Heart right ventricle (tissue), 16 donors: ENCODE measurements at regions not wholly inside any gene's neighbourhood (a gene's known extent, or its start where the extent isn't known, plus 50 kb on each side); places are given as distances from the start of the nearest gene placed in this dataset.
A peak's percentile ranks its signal among the peaks of the same experiment; 100 is the strongest.

Source experiments
- ATAC-seq, 8 donors: fragments of 200-7000 bp; cut with Tn5 transposase; one replicate each; pipeline ENCODE4 v1.9.1; 2020; ENCODE audit warnings: mild to moderate bottlenecking in 8 of 8, moderate library complexity in 8 of 8, moderate number of reproducible peaks in 1 of 8
- DNase-seq, 2 donors: peaks; one replicate each; pipeline ENCODE4 v3.0.0-alpha.2; 2020
- H3K27ac ChIP-seq, 10 donors: fragments of 200-600 bp; sonication (generic) in 2 of 10; one replicate each; pipeline versions ENCODE4 v1.5.0 to v1.8.0; 2020 to 2022; ENCODE audit warnings: mild to moderate bottlenecking in 3 of 10
- H3K27me3 ChIP-seq, 7 donors: fragments of 200-600 bp; one replicate each; pipeline ENCODE4 v1.8.0; 2021 to 2022; ENCODE audit warnings: mild to moderate bottlenecking in 2 of 7
- H3K36me3 ChIP-seq, 9 donors: fragments of 200-600 bp; sonication (generic) in 1 of 9; one replicate each; pipeline versions ENCODE4 v1.5.0 to v1.8.0; 2020 to 2022; ENCODE audit warnings: mild to moderate bottlenecking in 2 of 9
- H3K4me1 ChIP-seq, 9 donors: fragments of 200-600 bp; sonication (generic) in 1 of 9; one replicate each; pipeline versions ENCODE4 v1.5.0 to v1.8.0; 2020 to 2022; ENCODE audit warnings: mild to moderate bottlenecking in 4 of 9
- H3K4me3 ChIP-seq, 10 donors: fragments of 200-600 bp; sonication (generic) in 2 of 10; one replicate each; pipeline versions ENCODE4 v1.5.0 to v1.8.0; 2020 to 2022; ENCODE audit warnings: mild to moderate bottlenecking in 7 of 10, moderate library complexity in 2 of 10
- H3K9me3 ChIP-seq, 11 donors: fragments of 200-600 bp in 10 of 11; sonication (generic) in 2 of 11; one replicate each; pipeline versions ENCODE4 v1.5.0 to v1.8.0; 2013 to 2022; ENCODE audit warnings: mild to moderate bottlenecking in 2 of 11, control low read depth in 1 of 11, moderate library complexity in 1 of 11
- CTCF ChIP-seq, 9 donors: fragments of 200-600 bp; sonication (generic) in 2 of 9; IDR thresholded peaks; one replicate each; pipeline versions ENCODE4 v1.5.0 to v1.8.0; 2021 to 2022; ENCODE audit warnings: antibody characterized with exemption in 9 of 9, mild to moderate bottlenecking in 5 of 9, moderate library complexity in 1 of 9
- WGBS, 2 donors: extraction: QIAGEN DNeasy Blood & Tissue Kit; methylation state at CpG; one replicate each; pipeline ENCODE4 v1.1.7; 2013; ENCODE audit warnings: inconsistent platforms in 1 of 2; 5-methylcytosine and 5-hydroxymethylcytosine counted together
- intact Hi-C, 10 donors: fragments of 100-400 bp; cut with DNase I; formaldehyde crosslinking; loops; one replicate each; pipeline versions ENCODE4 v1.11.1 to v1.14.2; 2022
- donor health status: Arrhythmogenic right ventricular cardiomyopathy.
- donor health status: ischemic (EF 13 %, LVEDD 7.1; RV severe dilation, severe dysfunction).
- donor health status: healthy with polysubstance abuse.
- donor health status: DM: no; HTN: yes; CAD: no.
- donor health status: DM: no; HTN: no; CAD: no.
- donor health status: ischemic (EF 25% LVEDD 6.9; RV normal size, moderate dysfunction).
- donor health status: ischemic (EF 25% LVEDD 5.7; RV mildly dilated, moderate dysfunction).
- donor health status: healthy.
- donor health status: DM: yes; HTN: yes; CAD: no.
- donor health status: Ischemic cardiomyopathy.
- donor health status: ischemic (EF 35%, LVEDD 5.7; RV mildly dilated, moderate dysfunction).
- donor health status: nonischemic (EF 11% LVEDD 7.7; RV severe dilation, severe dysfunction).
- donor health status: DM: yes; HTN: yes; CAD: no.
- donor health status: PGD.
- donor health status: ischemic (EF 29% LVEDD 5.4; RV normal size, mild dysfunction).
- donor health status: nonischemic (EF 23%, LVEDD 6.1; RV moderate dilation, normal function).

GRCh38 chr20:50396623-50397022 lies 113.6 kb upstream of the PTPN1 start:
- intact Hi-C loops, result loop anchor here in 5 of 10 donors (5.0 to 10.0 kb wide), 4 partner anchors 66 to 204 kb away; partner anchors contain the start of gene CEBPB (in 3 of the 5)
- ATAC-seq (no peak), DNase-seq (no peak)
- Histone ChIP-seq H3K4me3 (no peak overlapping the region), H3K9me3 (no peaks in the 10 kb centered on the region), H3K36me3 (no peaks in the 10 kb centered on the region), H3K4me1 (peaks cover 0 to 61% (median 37%) of the 10 kb centered on the region in 9 donors), H3K27me3 (no peaks in the 10 kb centered on the region), H3K27ac (peak overlapping the region in 9 of 10 donors; percentile 69 to 93 (median 80))
- WGBS, 2 donors, result 87 to 92% methylated on average over 6 of the region's 6 CpGs
- no peak for TF ChIP-seq CTCF (IDR thresholded peaks at IDR 0.05)

GRCh38 chr20:50397058-50397457 lies 113.1 kb upstream of the PTPN1 start:
- Histone ChIP-seq H3K36me3 (no peaks in the 10 kb centered on the region), H3K9me3 (no peaks in the 10 kb centered on the region), H3K27ac (peak overlapping the region in 9 of 10 donors; percentile 47 to 93 (median 77)), H3K4me1 (peaks cover 0 to 61% (median 37%) of the 10 kb centered on the region in 9 donors), H3K27me3 (no peaks in the 10 kb centered on the region), H3K4me3 (no peak overlapping the region)
- intact Hi-C loops, result loop anchor here in 5 of 10 donors (5.0 to 10.0 kb wide), 4 partner anchors 65 to 205 kb away; partner anchors contain the start of gene CEBPB (in 3 of the 5)
- 83 to 84% methylated on average over 5 of the region's 5 CpGs for WGBS, 2 donors
- no peak for DNase-seq
- no peak for TF ChIP-seq CTCF (IDR thresholded peaks at IDR 0.05)
- no peak for ATAC-seq

GRCh38 chr20:50398064-50398463 lies 112.1 kb upstream of the PTPN1 start:
- Histone ChIP-seq H3K9me3 (no peaks in the 10 kb centered on the region), H3K4me1 (peaks cover 0 to 61% (median 37%) of the 10 kb centered on the region in 9 donors), H3K27me3 (no peaks in the 10 kb centered on the region), H3K27ac (peak overlapping the region; percentile 62 to 93 (median 84)), H3K4me3 (no peak overlapping the region), H3K36me3 (no peaks in the 10 kb centered on the region)
- WGBS, 2 donors, result 62% methylated on average over 8 of the region's 8 CpGs
- ATAC-seq, result no peak
- no peak for TF ChIP-seq CTCF (IDR thresholded peaks at IDR 0.05)
- DNase-seq, result no peak
- intact Hi-C loops, result loop anchor here in 6 of 10 donors (2.0 to 10.0 kb wide), 6 partner anchors 17 to 207 kb away; partner anchors contain the start of gene CEBPB (in 4 of the 6)

GRCh38 chr20:50398471-50398820 lies 111.7 kb upstream of the PTPN1 start:
- Histone ChIP-seq H3K9me3 (no peaks in the 10 kb centered on the region), H3K27me3 (no peaks in the 10 kb centered on the region), H3K4me1 (peaks cover 0 to 65% (median 40%) of the 10 kb centered on the region in 9 donors), H3K4me3 (no peak overlapping the region), H3K36me3 (no peaks in the 10 kb centered on the region), H3K27ac (peak overlapping the region; percentile 62 to 93 (median 84))
- TF ChIP-seq CTCF (IDR thresholded peaks at IDR 0.05), result no peak
- DNase-seq (no peak), ATAC-seq (peak in 6 of 8 donors; percentile 0 to 34 (median 4))
- intact Hi-C loops, result loop anchor here in 6 of 10 donors (2.0 to 10.0 kb wide), 6 partner anchors 16 to 208 kb away; partner anchors contain the start of gene CEBPB (in 4 of the 6)
- 54 to 71% methylated on average over 13 of the region's 13 CpGs for WGBS, 2 donors
